ENCODE measurements at regions not wholly inside any gene's neighbourhood (a gene's known extent, or its start where the extent isn't known, plus 50 kb on each side); places are given as distances from the start of the nearest gene placed in this dataset.

- Histone ChIP-seq H3K4me1 (peaks cover 3% of the 10 kb centered on the region; the same call in 1 of the 2 replicates), H3K27me3 (ENCODE audit: low read depth) (peaks cover 4% of the 10 kb centered on the region), H3K4me3 (no peak overlapping the region), H3K36me3 (replicated peaks) (no peaks in the 10 kb centered on the region), H3K9me3 (no peaks in the 10 kb centered on the region)
- DNase-seq (ENCODE audit: low spot score in 2 of 2), result no peak
- in situ Hi-C loops (cut with MboI; ENCODE audit: low sequenced_read_pairs), result no loop called here
Measured at GRCh38 chr10:71124921-71125748, 87.2 kb upstream of the UNC5B start.

GRCh38 chr10:71125749-71126107 lies 86.6 kb upstream of the UNC5B start:
- no peaks in the 10 kb centered on the region for H3K36me3 ChIP-seq (replicated peaks)
- DNase-seq (ENCODE audit: low spot score in 2 of 2), result no peak
- in situ Hi-C loops (cut with MboI; ENCODE audit: low sequenced_read_pairs), result no loop called here
- H3K4me3 ChIP-seq, result no peak overlapping the region
- peaks cover 3% of the 10 kb centered on the region; the same call in 1 of the 2 replicates for H3K4me1 ChIP-seq
- no peaks in the 10 kb centered on the region for H3K9me3 ChIP-seq
- peaks cover 4% of the 10 kb centered on the region for H3K27me3 ChIP-seq (ENCODE audit: low read depth)

- Histone ChIP-seq H3K9me3 (no peaks in the 10 kb centered on the region), H3K36me3 (replicated peaks) (no peaks in the 10 kb centered on the region), H3K27me3 (ENCODE audit: low read depth) (peaks cover 4% of the 10 kb centered on the region), H3K4me3 (no peak overlapping the region), H3K4me1 (peaks cover 3% of the 10 kb centered on the region; the same call in 1 of the 2 replicates)
- no peak for DNase-seq (ENCODE audit: low spot score in 2 of 2)
- in situ Hi-C loops (cut with MboI; ENCODE audit: low sequenced_read_pairs), result no loop called here
Measured at GRCh38 chr10:71126432-71126831, 85.9 kb upstream of the UNC5B start.

- peaks cover 3% of the 10 kb centered on the region; the same call in 1 of the 2 replicates for H3K4me1 ChIP-seq
- no peak for DNase-seq (ENCODE audit: low spot score in 2 of 2)
- no peaks in the 10 kb centered on the region; the same call in 1 of the 2 replicates for H3K27me3 ChIP-seq (ENCODE audit: low read depth)
- in situ Hi-C loops (cut with MboI; ENCODE audit: low sequenced_read_pairs), result no loop called here
- no peak overlapping the region for H3K4me3 ChIP-seq
- H3K36me3 ChIP-seq (replicated peaks), result no peaks in the 10 kb centered on the region
- no peaks in the 10 kb centered on the region for H3K9me3 ChIP-seq
Measured at GRCh38 chr10:71127104-71127503, 85.3 kb upstream of the UNC5B start.

- Histone ChIP-seq H3K27me3 (ENCODE audit: low read depth) (no peaks in the 10 kb centered on the region; the same call in 1 of the 2 replicates), H3K4me1 (peaks cover 3% of the 10 kb centered on the region; the same call in 1 of the 2 replicates), H3K4me3 (no peak overlapping the region), H3K36me3 (replicated peaks) (no peaks in the 10 kb centered on the region), H3K9me3 (no peaks in the 10 kb centered on the region)
- DNase-seq (ENCODE audit: low spot score in 2 of 2), result no peak
- in situ Hi-C loops (cut with MboI; ENCODE audit: low sequenced_read_pairs), result no loop called here
Measured at GRCh38 chr10:71127773-71128172, 84.6 kb upstream of the UNC5B start.

GRCh38 chr10:71128311-71128980 lies 83.9 kb upstream of the UNC5B start:
- DNase-seq (ENCODE audit: low spot score in 2 of 2), result peak; percentile 7 to 26
- in situ Hi-C loops (cut with MboI; ENCODE audit: low sequenced_read_pairs), result no loop called here
- H3K9me3 ChIP-seq, result no peaks in the 10 kb centered on the region
- no peak overlapping the region for H3K4me3 ChIP-seq
- no peaks in the 10 kb centered on the region for H3K36me3 ChIP-seq (replicated peaks)
- H3K4me1 ChIP-seq, result peaks cover 3% of the 10 kb centered on the region; the same call in 1 of the 2 replicates
- H3K27me3 ChIP-seq (ENCODE audit: low read depth), result no peaks in the 10 kb centered on the region; the same call in 1 of the 2 replicates

- Histone ChIP-seq H3K36me3 (replicated peaks) (no peaks in the 10 kb centered on the region), H3K4me3 (no peak overlapping the region), H3K9me3 (no peaks in the 10 kb centered on the region), H3K27me3 (ENCODE audit: low read depth) (no peaks in the 10 kb centered on the region; the same call in 1 of the 2 replicates), H3K4me1 (peaks cover 3% of the 10 kb centered on the region; the same call in 1 of the 2 replicates)
- in situ Hi-C loops (cut with MboI; ENCODE audit: low sequenced_read_pairs), result no loop called here
- DNase-seq (ENCODE audit: low spot score in 2 of 2), result no peak
Measured at GRCh38 chr10:71131096-71131495, 81.3 kb upstream of the UNC5B start.

GRCh38 chr10:71131508-71132088 lies 80.8 kb upstream of the UNC5B start:
- peaks cover 3% of the 10 kb centered on the region; the same call in 1 of the 2 replicates for H3K4me1 ChIP-seq
- in situ Hi-C loops (cut with MboI; ENCODE audit: low sequenced_read_pairs), result no loop called here
- H3K4me3 ChIP-seq, result no peak overlapping the region
- H3K36me3 ChIP-seq (replicated peaks), result no peaks in the 10 kb centered on the region
- no peak for DNase-seq (ENCODE audit: low spot score in 2 of 2)
- H3K9me3 ChIP-seq, result no peaks in the 10 kb centered on the region
- H3K27me3 ChIP-seq (ENCODE audit: low read depth), result no peaks in the 10 kb centered on the region; the same call in 1 of the 2 replicates

- Histone ChIP-seq H3K9me3 (no peaks in the 10 kb centered on the region), H3K4me3 (no peak overlapping the region), H3K4me1 (peaks cover 3% of the 10 kb centered on the region; the same call in 1 of the 2 replicates), H3K36me3 (replicated peaks) (no peaks in the 10 kb centered on the region), H3K27me3 (ENCODE audit: low read depth) (no peaks in the 10 kb centered on the region; the same call in 1 of the 2 replicates)
- no peak for DNase-seq (ENCODE audit: low spot score in 2 of 2)
- in situ Hi-C loops (cut with MboI; ENCODE audit: low sequenced_read_pairs), result no loop called here
Measured at GRCh38 chr10:71132321-71132810, 80.0 kb upstream of the UNC5B start.

GRCh38 chr10:71133710-71134686 lies 78.4 kb upstream of the UNC5B start:
- H3K9me3 ChIP-seq, result no peaks in the 10 kb centered on the region
- no peaks in the 10 kb centered on the region; the same call in 1 of the 2 replicates for H3K27me3 ChIP-seq (ENCODE audit: low read depth)
- H3K36me3 ChIP-seq (replicated peaks), result no peaks in the 10 kb centered on the region
- H3K4me1 ChIP-seq, result no peaks in the 10 kb centered on the region
- DNase-seq (ENCODE audit: low spot score in 2 of 2), result no peak
- no peak overlapping the region for H3K4me3 ChIP-seq
- in situ Hi-C loops (cut with MboI; ENCODE audit: low sequenced_read_pairs), result no loop called here

- Histone ChIP-seq H3K27me3 (ENCODE audit: low read depth) (no peaks in the 10 kb centered on the region; the same call in 1 of the 2 replicates), H3K4me1 (no peaks in the 10 kb centered on the region), H3K36me3 (replicated peaks) (no peaks in the 10 kb centered on the region), H3K4me3 (no peak overlapping the region), H3K9me3 (no peaks in the 10 kb centered on the region)
- no peak for DNase-seq (ENCODE audit: low spot score in 2 of 2)
- in situ Hi-C loops (cut with MboI; ENCODE audit: low sequenced_read_pairs), result no loop called here
Measured at GRCh38 chr10:71134732-71135211, 77.6 kb upstream of the UNC5B start.

GRCh38 chr10:71135236-71135635 lies 77.1 kb upstream of the UNC5B start:
- no peaks in the 10 kb centered on the region for H3K4me1 ChIP-seq
- H3K9me3 ChIP-seq, result no peaks in the 10 kb centered on the region
- no peak overlapping the region for H3K4me3 ChIP-seq
- in situ Hi-C loops (cut with MboI; ENCODE audit: low sequenced_read_pairs), result no loop called here
- H3K36me3 ChIP-seq (replicated peaks), result no peaks in the 10 kb centered on the region
- no peaks in the 10 kb centered on the region; the same call in 1 of the 2 replicates for H3K27me3 ChIP-seq (ENCODE audit: low read depth)
- DNase-seq (ENCODE audit: low spot score in 2 of 2), result no peak

Measured in HAP-1 (cell line).